HPDE6-E6E7 (cell line): ENCODE measurements at regions not wholly inside any gene's neighbourhood (a gene's known extent, or its start where the extent isn't known, plus 50 kb on each side); places are given as distances from the start of the nearest gene placed in this dataset.

ENCODE experiments used
- DNase-seq: peaks from one replicate; pipeline ENCODE4 v3.0.0; 2011; ENCODE audit warnings: missing footprints; ENCODE audit errors: extremely low spot score

DNA sequence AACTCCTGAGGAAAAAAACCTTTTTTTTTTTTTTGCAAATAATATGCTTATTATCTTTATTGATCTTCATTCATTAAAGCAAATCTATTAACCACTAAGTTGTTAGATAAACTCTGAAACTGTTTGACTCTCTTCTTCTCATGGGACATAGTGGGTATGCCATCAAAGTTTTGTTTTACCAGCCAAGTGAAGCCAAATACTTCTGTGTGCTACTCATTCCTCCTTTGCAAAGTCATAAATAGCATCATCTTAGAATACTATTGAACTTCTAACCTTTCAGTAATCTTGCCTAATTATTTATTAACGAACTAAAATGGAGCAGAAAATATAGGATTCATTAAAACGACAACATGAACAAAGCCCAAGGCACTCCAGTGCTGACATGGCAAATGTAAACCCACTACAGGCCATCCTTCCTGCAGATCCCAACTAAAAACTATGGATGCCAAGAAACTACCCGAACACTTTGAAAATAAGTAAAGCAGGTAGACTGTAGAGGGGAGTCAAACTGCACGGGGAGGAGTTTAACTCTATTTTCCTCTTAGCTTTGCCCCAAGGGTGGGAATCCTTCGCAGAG is 61.2 kb upstream of the ODAD2 start:
- DNase-seq = no peak

DNA sequence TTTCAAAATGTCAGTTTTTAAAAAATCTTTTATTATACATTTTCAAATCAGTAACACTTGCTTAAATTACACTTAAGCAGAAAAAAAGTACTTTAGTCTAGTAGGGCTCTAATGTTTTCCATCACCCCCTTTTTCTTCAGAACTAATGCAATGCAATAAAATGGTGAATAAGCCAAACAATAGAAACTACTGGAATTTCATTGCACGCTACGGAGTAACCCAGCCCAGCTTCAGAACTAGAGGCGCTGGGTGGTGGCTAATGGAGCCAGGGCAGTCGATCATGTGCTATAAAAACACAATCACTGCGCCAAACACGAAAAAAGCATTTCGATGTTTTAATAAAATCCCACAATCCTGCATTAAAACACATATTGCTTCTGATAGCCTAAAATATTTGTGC is 59.9 kb upstream of the ODAD2 start:
- DNase-seq = no peak

DNA sequence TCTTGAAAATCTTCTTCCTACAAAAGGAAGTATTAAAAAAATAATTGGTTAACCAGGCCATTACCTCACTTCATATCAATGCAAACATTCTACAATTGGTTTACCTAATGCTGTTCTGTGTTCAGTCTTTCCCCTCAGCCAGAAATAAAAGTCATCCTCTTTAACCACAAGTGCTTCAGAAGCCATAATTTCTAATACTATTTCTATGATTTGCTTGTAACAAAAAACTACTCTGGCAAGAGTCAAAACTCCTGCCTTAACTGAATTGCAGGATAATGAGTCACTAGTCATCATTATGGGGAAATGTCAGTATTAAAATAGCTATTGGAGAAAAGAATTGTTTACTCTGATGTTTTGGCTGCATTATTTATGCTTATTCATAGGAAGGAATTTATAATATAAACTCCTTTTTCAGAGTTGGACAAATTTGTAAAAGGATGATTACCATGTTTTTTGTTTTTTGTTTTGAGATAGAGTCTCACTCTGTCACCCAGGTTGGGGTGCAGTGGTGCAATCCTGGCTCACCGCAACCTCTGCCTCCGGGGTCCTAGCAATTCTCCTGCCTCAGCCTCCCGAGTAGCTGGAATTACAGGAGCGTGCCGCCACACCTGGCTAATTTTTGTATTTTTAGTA is 55.5 kb upstream of the ODAD2 start:
- peak; percentile 4 for DNase-seq

DNA sequence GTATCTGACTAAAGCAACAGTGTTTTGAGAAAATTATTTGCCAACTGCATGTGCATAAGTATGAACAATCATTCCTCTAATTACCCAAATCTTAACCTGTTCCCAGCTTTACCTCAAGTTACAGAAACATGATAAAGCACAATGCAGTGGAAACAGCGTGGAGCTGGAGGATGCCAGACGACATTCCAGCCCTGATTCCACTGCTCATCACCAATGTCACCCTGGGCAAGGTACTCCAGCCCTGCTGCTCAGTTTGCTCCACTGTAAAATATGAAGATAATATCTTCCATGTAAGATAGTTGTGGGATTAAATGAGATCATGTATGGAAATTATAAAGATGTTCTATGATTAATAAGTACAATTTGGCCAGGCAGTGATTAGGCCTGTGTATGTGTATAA is 50.4 kb upstream of the ODAD2 start:
- DNase-seq = no peak
